AG04450 (cell line): ENCODE measurements at regions not wholly inside any gene's neighbourhood (a gene's known extent, or its start where the extent isn't known, plus 50 kb on each side); places are given as distances from the start of the nearest gene placed in this dataset.

ENCODE experiments used
- CTCF ChIA-PET: fragments of 300-600, 350-600 bp; formaldehyde crosslinking; extraction: SDS; loops from one replicate; lab custom pipeline; 2022; ENCODE audit warnings: antibody characterized with exemption, inconsistent platforms; lab: Charles Lee
- POLR2A ChIA-PET: fragments of 350-600 bp; formaldehyde crosslinking; extraction: SDS; loops from one replicate; lab custom pipeline; 2021; ENCODE audit warnings: antibody characterized with exemption, inconsistent platforms; lab: Yijun Ruan, JAX
- DNase-seq: peaks from one replicate; pipeline ENCODE4 v3.0.0-alpha.2; 2011; ENCODE audit warnings: low read depth, low spot score
- H3K27ac ChIP-seq: one replicate; pipeline ENCODE4 v1.5.1; 2012; ENCODE audit warnings: low read depth, low read length, control low read depth
- H3K27me3 ChIP-seq: one replicate; pipeline ENCODE4 v1.6.0; 2012; ENCODE audit warnings: low read length; ENCODE audit not compliant: control insufficient read depth, insufficient read depth
- H3K4me3 ChIP-seq: 2 replicates; pipeline ENCODE4 v1.5.1; 2011; ENCODE audit warnings: mild to moderate bottlenecking, low read depth, low read length, control low read depth
- H3K9me3 ChIP-seq: 2 replicates; pipeline ENCODE4 v1.5.1; 2012; ENCODE audit warnings: low read length; ENCODE audit not compliant: control insufficient read depth, insufficient read depth
- CTCF ChIP-seq: IDR thresholded peaks from 2 replicates; pipeline ENCODE4 v1.5.1; 2011; ENCODE audit warnings: low read depth, low read length, control low read depth, inconsistent platforms

GRCh38 chr16:7914748-7915147 lies 582.1 kb downstream of the RBFOX1 start:
- no peak for DNase-seq
- Histone ChIP-seq H3K27me3 (no peaks in the 10 kb centered on the region), H3K9me3 (peaks cover 21% of the 10 kb centered on the region), H3K4me3 (no peak overlapping the region), H3K27ac (no peak overlapping the region)
- CTCF ChIA-PET = no interaction called here
- no peak for TF ChIP-seq CTCF
- POLR2A ChIA-PET = no interaction called here

- DNase-seq = no peak
- no peak overlapping the region for H3K4me3 ChIP-seq
- TF ChIP-seq CTCF = no peak
- no peaks in the 10 kb centered on the region for H3K27me3 ChIP-seq
- H3K9me3 ChIP-seq = peaks cover 12% of the 10 kb centered on the region; the same call in 1 of the 2 replicates
- H3K27ac ChIP-seq = no peak overlapping the region
- ChIA-PET POLR2A (no interaction called here), CTCF (no interaction called here)
Observed at GRCh38 chr16:7912132-7912531, 579.5 kb downstream of the RBFOX1 start.

GRCh38 chr16:7910116-7910515 lies 577.5 kb downstream of the RBFOX1 start:
- TF ChIP-seq CTCF = no peak
- H3K4me3 ChIP-seq = no peak overlapping the region
- H3K9me3 ChIP-seq = peaks cover 7% of the 10 kb centered on the region; the same call in 1 of the 2 replicates
- DNase-seq = no peak
- no peak overlapping the region for H3K27ac ChIP-seq
- CTCF ChIA-PET = no interaction called here
- POLR2A ChIA-PET = no interaction called here
- H3K27me3 ChIP-seq = no peaks in the 10 kb centered on the region

GRCh38 chr16:7888411-7888810 lies 555.8 kb downstream of the RBFOX1 start:
- DNase-seq = no peak
- no peak overlapping the region for H3K27ac ChIP-seq

GRCh38 chr16:7887316-7887715 lies 554.7 kb downstream of the RBFOX1 start:
- ChIA-PET POLR2A (no interaction called here), CTCF (no interaction called here)
- no peak for DNase-seq
- Histone ChIP-seq H3K27ac (no peak overlapping the region), H3K4me3 (no peak overlapping the region), H3K27me3 (no peaks in the 10 kb centered on the region), H3K9me3 (peaks cover 9% of the 10 kb centered on the region; the same call in 1 of the 2 replicates)
- no peak for TF ChIP-seq CTCF

More at GRCh38 chr16:7888411-7888810, 555.8 kb downstream of the RBFOX1 start:
- Histone ChIP-seq H3K4me3 (no peak overlapping the region), H3K9me3 (peaks cover 14% of the 10 kb centered on the region), H3K27me3 (no peaks in the 10 kb centered on the region)
- ChIA-PET POLR2A (no interaction called here), CTCF (no interaction called here)
- no peak for TF ChIP-seq CTCF
